ENCODE measurements at regions not wholly inside any gene's neighbourhood (a gene's known extent, or its start where the extent isn't known, plus 50 kb on each side); places are given as distances from the start of the nearest gene placed in this dataset.

- no peak for DNase-seq
Observed at GRCh38 chr3:194738254-194739093, 52.8 kb downstream of the FAM43A start.

GRCh38 chr3:194739498-194740284 lies 54.0 kb downstream of the FAM43A start:
- no peak for DNase-seq

GRCh38 chr3:194740859-194741491 lies 55.3 kb downstream of the FAM43A start:
- no peak for DNase-seq

GRCh38 chr3:194741916-194742315 lies 56.2 kb downstream of the FAM43A start:
- no peak for DNase-seq

- no peak for DNase-seq
Observed at GRCh38 chr3:194744826-194745225, 59.1 kb downstream of the FAM43A start.

- no peak for DNase-seq
Observed at GRCh38 chr3:194745422-194746184, 59.9 kb downstream of the FAM43A start.

GRCh38 chr3:194748225-194748624 lies 62.5 kb downstream of the FAM43A start:
- no peak for DNase-seq

- DNase-seq = no peak
Observed at GRCh38 chr3:194749631-194750490, 64.2 kb downstream of the FAM43A start.

- peak; percentile 74 for DNase-seq
Observed at GRCh38 chr3:194750491-194750828, 64.8 kb downstream of the FAM43A start.

- DNase-seq = no peak
Observed at GRCh38 chr3:194755671-194756459, 70.2 kb downstream of the FAM43A start.

GRCh38 chr3:194756460-194756779 lies 70.7 kb downstream of the FAM43A start:
- DNase-seq = no peak

- no peak for DNase-seq
Observed at GRCh38 chr3:194756791-194757325, 71.2 kb downstream of the FAM43A start.

- peak; percentile 73 for DNase-seq
Observed at GRCh38 chr3:194757647-194758061, 72.0 kb downstream of the FAM43A start.

GRCh38 chr3:194758716-194759115 lies 73.0 kb downstream of the FAM43A start:
- DNase-seq = no peak

- no peak for DNase-seq
Observed at GRCh38 chr3:194760494-194761137, 74.9 kb downstream of the FAM43A start.

GRCh38 chr3:194761384-194761783 lies 75.7 kb downstream of the FAM43A start:
- DNase-seq = peak; percentile 84

- DNase-seq = no peak
Observed at GRCh38 chr3:194766845-194767244, 81.2 kb downstream of the FAM43A start.

- DNase-seq = no peak
Observed at GRCh38 chr3:194767446-194768207, 81.9 kb downstream of the FAM43A start.

- DNase-seq = no peak
Observed at GRCh38 chr3:194768586-194768985, 82.9 kb downstream of the FAM43A start.

Measured in renal pelvis (tissue), 1 donor.